ENCODE measurements at regions not wholly inside any gene's neighbourhood (a gene's known extent, or its start where the extent isn't known, plus 50 kb on each side); places are given as distances from the start of the nearest gene placed in this dataset.

- TF ChIP-seq CTCF (IDR thresholded peaks at IDR 0.05) (no peak), POLR2A (IDR thresholded peaks at IDR 0.05) (no peak)
These were observed 377.0 kb downstream of the DLEU7 start for GRCh38 chr13:50466456-50466855.

All from prostate gland (tissue), 2 donors.